Neural progenitor cell (in vitro differentiated cells): ENCODE measurements at regions not wholly inside any gene's neighbourhood (a gene's known extent, or its start where the extent isn't known, plus 50 kb on each side); places are given as distances from the start of the nearest gene placed in this dataset.
"Not testable (repeated sequence)": the region's sequence is repeated elsewhere in the genome, so short reads cannot be mapped to it uniquely, and the experiment has no call there.

Experiments
- DNase-seq: peaks from one replicate; pipeline ENCODE4 v3.0.0-alpha.2; 2016; ENCODE audit warnings: low spot score
- H2AFZ ChIP-seq: fragments of 200-600 bp; sonication (generic); replicated peaks from 2 replicates; pipeline ENCODE4 v1.6.1; 2016; ENCODE audit warnings: antibody characterized with exemption
- H3F3A ChIP-seq: fragments of 200-600 bp; sonication (generic); 2 replicates; pipeline ENCODE4 v1.6.1; 2016; ENCODE audit warnings: antibody characterized with exemption, low read depth
- H3K27ac ChIP-seq: fragments of 200-600 bp; sonication (generic); 2 replicates; pipeline ENCODE4 v1.5.1; 2016; ENCODE audit warnings: mild to moderate bottlenecking
- H3K27me3 ChIP-seq: fragments of 200-600 bp; sonication (generic); 2 replicates; pipeline ENCODE4 v1.6.1; 2016; ENCODE audit warnings: mild to moderate bottlenecking, moderate library complexity
- H3K36me3 ChIP-seq: fragments of 200-600 bp; sonication (generic); 2 replicates; pipeline ENCODE4 v1.5.1; 2016
- H3K4me1 ChIP-seq: fragments of 200-600 bp; sonication (generic); 2 replicates; pipeline ENCODE4 v1.6.1; 2016; ENCODE audit warnings: mixed run types
- H3K4me2 ChIP-seq: fragments of 200-600 bp; sonication (generic); 2 replicates; pipeline ENCODE4 v1.6.1; 2016
- H3K4me3 ChIP-seq: fragments of 200-600 bp; sonication (generic); 2 replicates; pipeline ENCODE4 v1.5.1; 2016
- H3K79me2 ChIP-seq: fragments of 200-600 bp; sonication (generic); 2 replicates; pipeline ENCODE4 v1.6.1; 2016; ENCODE audit warnings: low read depth
- H3K9ac ChIP-seq: fragments of 200-600 bp; sonication (generic); 2 replicates; pipeline ENCODE4 v1.6.1; 2016
- H3K9me3 ChIP-seq: fragments of 200-600 bp; sonication (generic); 2 replicates; pipeline ENCODE4 v1.5.1; 2016; ENCODE audit warnings: low read depth
- H4K20me1 ChIP-seq: fragments of 200-600 bp; sonication (generic); 2 replicates; pipeline ENCODE4 v1.6.1; 2016; ENCODE audit warnings: low read depth
- H3K27ac Mint-ChIP-seq: 3 replicates; pipeline ENCODE4 v1.8.0; 2021; ENCODE audit warnings: mixed read lengths
- H3K27me3 Mint-ChIP-seq: 2 replicates; pipeline ENCODE4 v1.8.0; 2022; ENCODE audit warnings: low read depth, mild to moderate bottlenecking, inconsistent platforms, moderate library complexity, mixed read lengths; ENCODE audit not compliant: insufficient read depth
- H3K36me3 Mint-ChIP-seq: 3 replicates; pipeline ENCODE4 v1.8.0; 2021; ENCODE audit warnings: mixed read lengths
- H3K4me1 Mint-ChIP-seq: 3 replicates; pipeline ENCODE4 v1.8.0; 2021; ENCODE audit warnings: mixed read lengths
- H3K4me3 Mint-ChIP-seq: 3 replicates; pipeline ENCODE4 v1.8.0; 2021; ENCODE audit warnings: mild to moderate bottlenecking, moderate library complexity, mixed read lengths
- H3K9me3 Mint-ChIP-seq: 3 replicates; pipeline ENCODE4 v1.8.0; 2020; ENCODE audit warnings: mixed read lengths
- CTCF ChIP-seq: fragments of 200-600 bp; sonication (generic); IDR thresholded peaks from 2 replicates; pipeline ENCODE4 v1.5.1; 2017; ENCODE audit warnings: antibody characterized with exemption, mild to moderate bottlenecking
- EZH2 ChIP-seq: fragments of 200-600 bp; sonication (generic); IDR thresholded peaks from 2 replicates; pipeline ENCODE4 v1.6.1; 2017; ENCODE audit warnings: antibody characterized with exemption, mild to moderate bottlenecking, moderate library complexity
- EZH2phosphoT487 ChIP-seq: fragments of 200-600 bp; sonication (generic); IDR thresholded peaks from 2 replicates; pipeline ENCODE4 v1.6.1; 2017; ENCODE audit warnings: antibody characterized with exemption

GRCh38 chr1:181181792-181182585, 93.5 kb downstream of the IER5 start:
- Mint-ChIP-seq H3K36me3 (no peaks in the 10 kb centered on the region), H3K27me3 (peaks cover 36% of the 10 kb centered on the region), H3K4me3 (peak overlapping the region; percentile 47), H3K9me3 (peaks cover 3% of the 10 kb centered on the region), H3K27ac (no peak overlapping the region), H3K4me1 (peaks cover 36% of the 10 kb centered on the region)
- no peak overlapping the region for H3K27ac ChIP-seq
- no peaks in the 10 kb centered on the region for H3K79me2 ChIP-seq
- peak overlapping the region; percentile 24 for H2AFZ ChIP-seq
- H3K9me3 ChIP-seq: no peaks in the 10 kb centered on the region
- H3K9ac ChIP-seq: no peak overlapping the region
- TF ChIP-seq EZH2phosphoT487: no peak
- TF ChIP-seq CTCF: no peak
- TF ChIP-seq EZH2: no peak
- peaks cover 33% of the 10 kb centered on the region for H3F3A ChIP-seq
- peaks cover 37% of the 10 kb centered on the region for H3K4me1 ChIP-seq
- H3K4me3 ChIP-seq: peak overlapping the region; percentile 17
- peaks cover 19% of the 10 kb centered on the region for H4K20me1 ChIP-seq
- no peaks in the 10 kb centered on the region for H3K36me3 ChIP-seq
- H3K4me2 ChIP-seq: peak overlapping the region; percentile 75
- DNase-seq: peak; percentile 67
- H3K27me3 ChIP-seq: peaks cover 3% of the 10 kb centered on the region

- Histone ChIP-seq H4K20me1 (peaks cover 19% of the 10 kb centered on the region), H3K27ac (no peak overlapping the region), H3K9ac (no peak overlapping the region), H3K4me1 (peaks cover 30% of the 10 kb centered on the region), H3F3A (peaks cover 25% of the 10 kb centered on the region), H3K79me2 (no peaks in the 10 kb centered on the region), H3K4me3 (no peak overlapping the region), H3K4me2 (no peak overlapping the region), H3K27me3 (no peaks in the 10 kb centered on the region), H3K9me3 (no peaks in the 10 kb centered on the region), H2AFZ (no peak overlapping the region), H3K36me3 (no peaks in the 10 kb centered on the region)
- TF ChIP-seq EZH2phosphoT487 (no peak), EZH2 (no peak), CTCF (no peak)
- peaks cover 24% of the 10 kb centered on the region for H3K4me1 Mint-ChIP-seq
- H3K4me3 Mint-ChIP-seq: no peak overlapping the region
- H3K9me3 Mint-ChIP-seq: peaks cover 3% of the 10 kb centered on the region
- H3K36me3 Mint-ChIP-seq: no peaks in the 10 kb centered on the region
- peaks cover 28% of the 10 kb centered on the region for H3K27me3 Mint-ChIP-seq
- DNase-seq: no peak
- H3K27ac Mint-ChIP-seq: no peak overlapping the region
These were observed 96.1 kb downstream of the IER5 start for GRCh38 chr1:181184621-181185020.

GRCh38 chr1:181185461-181185860, 97.0 kb downstream of the IER5 start:
- H3K9ac ChIP-seq: no peak overlapping the region
- H3K4me2 ChIP-seq: no peak overlapping the region
- no peaks in the 10 kb centered on the region for H3K9me3 ChIP-seq
- peaks cover 10% of the 10 kb centered on the region for H4K20me1 ChIP-seq
- H3K4me1 Mint-ChIP-seq: peaks cover 16% of the 10 kb centered on the region
- H3K36me3 ChIP-seq: no peaks in the 10 kb centered on the region
- H3K27ac ChIP-seq: no peak overlapping the region
- no peaks in the 10 kb centered on the region for H3K36me3 Mint-ChIP-seq
- H3K4me1 ChIP-seq: peaks cover 22% of the 10 kb centered on the region
- H3K27me3 Mint-ChIP-seq: peaks cover 22% of the 10 kb centered on the region
- no peak overlapping the region for H3K4me3 ChIP-seq
- no peak overlapping the region for H3K27ac Mint-ChIP-seq
- peaks cover 5% of the 10 kb centered on the region for H3K27me3 ChIP-seq
- TF ChIP-seq EZH2phosphoT487: no peak
- no peak for TF ChIP-seq CTCF
- no peak for TF ChIP-seq EZH2
- no peak overlapping the region for H2AFZ ChIP-seq
- no peaks in the 10 kb centered on the region for H3K79me2 ChIP-seq
- no peak for DNase-seq
- peaks cover 17% of the 10 kb centered on the region for H3F3A ChIP-seq
- no peak overlapping the region for H3K4me3 Mint-ChIP-seq
- H3K9me3 Mint-ChIP-seq: peaks cover 3% of the 10 kb centered on the region

GRCh38 chr1:181186133-181186532, 97.6 kb downstream of the IER5 start:
- DNase-seq, H3K4me3 Mint-ChIP-seq, H3K9me3 ChIP-seq, H3K36me3 ChIP-seq, H2AFZ ChIP-seq, H3K36me3 Mint-ChIP-seq, H3K9me3 Mint-ChIP-seq, H3K4me3 ChIP-seq, H3K79me2 ChIP-seq, H4K20me1 ChIP-seq, H3K27ac ChIP-seq, H3K9ac ChIP-seq, H3K27ac Mint-ChIP-seq, H3K4me2 ChIP-seq: not testable (repeated sequence)
- Histone ChIP-seq H3F3A (peaks cover 11% of the 10 kb centered on the region), H3K27me3 (peaks cover 12% of the 10 kb centered on the region), H3K4me1 (peaks cover 16% of the 10 kb centered on the region)
- Mint-ChIP-seq H3K27me3 (peaks cover 22% of the 10 kb centered on the region), H3K4me1 (peaks cover 10% of the 10 kb centered on the region)
